ENCODE measurements at regions not wholly inside any gene's neighbourhood (a gene's known extent, or its start where the extent isn't known, plus 50 kb on each side); places are given as distances from the start of the nearest gene placed in this dataset.
"Not testable (repeated sequence)": the region's sequence is repeated elsewhere in the genome, so short reads cannot be mapped to it uniquely, and the experiment has no call there.

DNA sequence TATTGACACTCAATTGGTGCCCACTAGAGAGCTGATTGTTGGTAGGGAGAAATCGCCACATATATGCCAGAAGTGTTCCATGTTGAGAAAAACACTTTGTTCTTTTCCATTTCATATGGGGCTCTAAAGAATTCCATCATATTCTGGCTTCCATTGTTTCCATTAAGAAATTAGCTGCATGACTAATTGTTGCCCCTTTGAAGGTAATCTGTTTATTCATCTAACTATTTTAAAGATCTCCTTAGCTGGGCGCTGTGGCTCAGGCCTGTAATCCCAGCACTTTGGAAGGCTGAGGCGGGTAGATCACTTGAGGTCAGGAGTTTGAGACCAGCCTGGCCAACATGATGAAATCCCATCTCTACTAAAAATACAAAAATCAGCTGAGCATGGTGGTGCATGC, 109.9 kb downstream of the MRPL14 start:
- TF ChIP-seq, protein P1, sequence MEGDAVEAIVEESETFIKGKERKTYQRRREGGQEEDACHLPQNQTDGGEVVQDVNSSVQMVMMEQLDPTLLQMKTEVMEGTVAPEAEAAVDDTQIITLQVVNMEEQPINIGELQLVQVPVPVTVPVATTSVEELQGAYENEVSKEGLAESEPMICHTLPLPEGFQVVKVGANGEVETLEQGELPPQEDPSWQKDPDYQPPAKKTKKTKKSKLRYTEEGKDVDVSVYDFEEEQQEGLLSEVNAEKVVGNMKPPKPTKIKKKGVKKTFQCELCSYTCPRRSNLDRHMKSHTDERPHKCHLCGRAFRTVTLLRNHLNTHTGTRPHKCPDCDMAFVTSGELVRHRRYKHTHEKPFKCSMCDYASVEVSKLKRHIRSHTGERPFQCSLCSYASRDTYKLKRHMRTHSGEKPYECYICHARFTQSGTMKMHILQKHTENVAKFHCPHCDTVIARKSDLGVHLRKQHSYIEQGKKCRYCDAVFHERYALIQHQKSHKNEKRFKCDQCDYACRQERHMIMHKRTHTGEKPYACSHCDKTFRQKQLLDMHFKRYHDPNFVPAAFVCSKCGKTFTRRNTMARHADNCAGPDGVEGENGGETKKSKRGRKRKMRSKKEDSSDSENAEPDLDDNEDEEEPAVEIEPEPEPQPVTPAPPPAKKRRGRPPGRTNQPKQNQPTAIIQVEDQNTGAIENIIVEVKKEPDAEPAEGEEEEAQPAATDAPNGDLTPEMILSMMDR (IDR thresholded peaks at IDR 0.05; ENCODE audit: insufficient read depth, low read length): not testable (repeated sequence)
- TF ChIP-seq POLR2AphosphoS5, GABPA (IDR thresholded peaks at IDR 0.05; ENCODE audit: low read depth): not testable (repeated sequence)
- TF ChIP-seq, protein P2, sequence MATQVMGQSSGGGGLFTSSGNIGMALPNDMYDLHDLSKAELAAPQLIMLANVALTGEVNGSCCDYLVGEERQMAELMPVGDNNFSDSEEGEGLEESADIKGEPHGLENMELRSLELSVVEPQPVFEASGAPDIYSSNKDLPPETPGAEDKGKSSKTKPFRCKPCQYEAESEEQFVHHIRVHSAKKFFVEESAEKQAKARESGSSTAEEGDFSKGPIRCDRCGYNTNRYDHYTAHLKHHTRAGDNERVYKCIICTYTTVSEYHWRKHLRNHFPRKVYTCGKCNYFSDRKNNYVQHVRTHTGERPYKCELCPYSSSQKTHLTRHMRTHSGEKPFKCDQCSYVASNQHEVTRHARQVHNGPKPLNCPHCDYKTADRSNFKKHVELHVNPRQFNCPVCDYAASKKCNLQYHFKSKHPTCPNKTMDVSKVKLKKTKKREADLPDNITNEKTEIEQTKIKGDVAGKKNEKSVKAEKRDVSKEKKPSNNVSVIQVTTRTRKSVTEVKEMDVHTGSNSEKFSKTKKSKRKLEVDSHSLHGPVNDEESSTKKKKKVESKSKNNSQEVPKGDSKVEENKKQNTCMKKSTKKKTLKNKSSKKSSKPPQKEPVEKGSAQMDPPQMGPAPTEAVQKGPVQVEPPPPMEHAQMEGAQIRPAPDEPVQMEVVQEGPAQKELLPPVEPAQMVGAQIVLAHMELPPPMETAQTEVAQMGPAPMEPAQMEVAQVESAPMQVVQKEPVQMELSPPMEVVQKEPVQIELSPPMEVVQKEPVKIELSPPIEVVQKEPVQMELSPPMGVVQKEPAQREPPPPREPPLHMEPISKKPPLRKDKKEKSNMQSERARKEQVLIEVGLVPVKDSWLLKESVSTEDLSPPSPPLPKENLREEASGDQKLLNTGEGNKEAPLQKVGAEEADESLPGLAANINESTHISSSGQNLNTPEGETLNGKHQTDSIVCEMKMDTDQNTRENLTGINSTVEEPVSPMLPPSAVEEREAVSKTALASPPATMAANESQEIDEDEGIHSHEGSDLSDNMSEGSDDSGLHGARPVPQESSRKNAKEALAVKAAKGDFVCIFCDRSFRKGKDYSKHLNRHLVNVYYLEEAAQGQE (IDR thresholded peaks at IDR 0.05; ENCODE audit: insufficient replicate concordance, low read depth): not testable (repeated sequence)
